A549 (cell line): ENCODE measurements at regions not wholly inside any gene's neighbourhood (a gene's known extent, or its start where the extent isn't known, plus 50 kb on each side); places are given as distances from the start of the nearest gene placed in this dataset.

Experiments used
- ATAC-seq, 2 experiments: fragments of 200-7000 bp in 1 of 2; fragments of >200 bp in 1 of 2; cut with Nextera tagmentation in 1 of 2; cut with Tn5 transposase in 1 of 2; 3 replicates each; pipeline versions ENCODE4 v1.8.0 to v1.9.1; 2018 to 2020; ENCODE audit warnings: mild to moderate bottlenecking in 1 of 2, moderate library complexity in 1 of 2
- CTCF ChIA-PET: fragments of 300-600 bp; sonication (Branson Sonifier 250); formaldehyde crosslinking; extraction: SDS; loops from one replicate; lab custom pipeline; 2021; ENCODE audit warnings: antibody characterized with exemption, inconsistent platforms; lab: Yijun Ruan, JAX
- POLR2A ChIA-PET: fragments of 350-600 bp; formaldehyde crosslinking; extraction: SDS; loops from one replicate; lab custom pipeline; 2021; ENCODE audit warnings: antibody characterized with exemption, inconsistent platforms; lab: Yijun Ruan, JAX
- DNase-seq, 2 experiments: peaks; one replicate each; pipeline versions ENCODE4 v3.0.0 to v3.0.0-alpha.2; 2011 to 2016; ENCODE audit warnings: low read depth in 1 of 2, low spot score in 1 of 2
- FAIRE-seq: peaks from 2 replicates; lab custom pipeline; 2011; peaks lifted over from hg19 to GRCh38; lab: Jason Lieb, UNC
- H3K27ac ChIP-seq, 2 experiments: fragments of >200 bp; sonication (Bioruptor Twin); formaldehyde crosslinking; 3 replicates each; pipeline ENCODE4 v1.5.1; 2016 to 2017
- H3K4me1 ChIP-seq: fragments of >200 bp; sonication (Bioruptor Twin); formaldehyde crosslinking; 3 replicates; pipeline ENCODE4 v1.6.1; 2016
- H3K4me2 ChIP-seq: fragments of >200 bp; sonication (Bioruptor Twin); formaldehyde crosslinking; 3 replicates; pipeline ENCODE4 v1.6.1; 2016
- H3K4me3 ChIP-seq: fragments of >200 bp; sonication (Bioruptor Twin); formaldehyde crosslinking; 3 replicates; pipeline ENCODE4 v1.5.1; 2016
- H3K9me3 ChIP-seq: fragments of >200 bp; sonication (Bioruptor Twin); formaldehyde crosslinking; 3 replicates; pipeline ENCODE4 v1.6.1; 2016
- BHLHE40 ChIP-seq: IDR thresholded peaks from 2 replicates; pipeline ENCODE4 v1.6.1; 2012; ENCODE audit warnings: low read depth, low read length, inconsistent platforms
- CBX8 ChIP-seq: fragments of 200-600 bp; sonication (generic); IDR thresholded peaks from 2 replicates; pipeline ENCODE4 v1.6.1; 2016
- CHD4 ChIP-seq: fragments of 200-600 bp; sonication (generic); IDR thresholded peaks from 2 replicates; pipeline ENCODE4 v1.6.1; 2016; ENCODE audit warnings: antibody characterized with exemption, mild to moderate bottlenecking, borderline replicate concordance
- EHMT2 ChIP-seq: fragments of 200-600 bp; sonication (generic); IDR thresholded peaks from 2 replicates; pipeline ENCODE4 v1.6.1; 2016; ENCODE audit warnings: antibody characterized with exemption, low read depth, mild to moderate bottlenecking, moderate library complexity
- HDAC2 ChIP-seq: fragments of 200-600 bp; sonication (generic); IDR thresholded peaks from 2 replicates; pipeline ENCODE4 v1.6.1; 2016
- HEYL ChIP-seq: fragments of 250-450 bp; sonication (Bioruptor Pico); IDR thresholded peaks from 2 replicates; pipeline ENCODE4 v1.8.0; 2021; ENCODE audit warnings: mild to moderate bottlenecking, moderate library complexity
- KDM1A ChIP-seq: fragments of 200-600 bp; sonication (generic); IDR thresholded peaks from 2 replicates; pipeline ENCODE4 v1.6.1; 2016; ENCODE audit warnings: low read depth, mild to moderate bottlenecking
- MAFK ChIP-seq: fragments of 450-650 bp; IDR thresholded peaks from 2 replicates; pipeline ENCODE4 v1.6.1; 2014; ENCODE audit not compliant: partially characterized antibody
- NFE2L2 ChIP-seq: fragments of 150-350 bp; conservative IDR thresholded peaks from 2 replicates; pipeline ENCODE4 v1.6.1; 2014; ENCODE audit warnings: low read length
- PHF8 ChIP-seq: fragments of 200-600 bp; sonication (generic); IDR thresholded peaks from 2 replicates; pipeline ENCODE4 v1.6.1; 2016; ENCODE audit warnings: low read depth, mild to moderate bottlenecking, antibody characterized with exemption, moderate library complexity, borderline replicate concordance
- POLR2AphosphoS2 ChIP-seq: conservative IDR thresholded peaks from 2 replicates; pipeline ENCODE4 v1.6.1; 2012; ENCODE audit warnings: low read length, improper control_type of control experiment, inconsistent platforms
- RARB ChIP-seq: fragments of 250-450 bp; sonication (Bioruptor Pico); IDR thresholded peaks from 2 replicates; pipeline ENCODE4 v1.8.0; 2021; ENCODE audit warnings: mild to moderate bottlenecking, moderate library complexity
- RCOR1 ChIP-seq: fragments of 150-350 bp; IDR thresholded peaks from 2 replicates; pipeline ENCODE4 v1.6.1; 2014; ENCODE audit warnings: antibody characterized with exemption, low read length, low read depth
- RFX5 ChIP-seq: fragments of 450-650 bp; IDR thresholded peaks from 2 replicates; pipeline ENCODE4 v1.7.1; 2014; ENCODE audit warnings: antibody characterized with exemption, mild to moderate bottlenecking, moderate library complexity
- SMC3 ChIP-seq: fragments of >200 bp; sonication (Bioruptor Twin); formaldehyde crosslinking; IDR thresholded peaks from 3 replicates; pipeline ENCODE4 v1.6.1; 2018; ENCODE audit warnings: inconsistent platforms
- TFCP2L1 ChIP-seq: fragments of 250-450 bp; sonication (Bioruptor Pico); IDR thresholded peaks from 2 replicates; pipeline ENCODE4 v1.5.0; 2021; ENCODE audit warnings: mild to moderate bottlenecking
- ZC3H11A ChIP-seq: fragments of 450-650 bp; IDR thresholded peaks from 2 replicates; pipeline ENCODE4 v1.6.1; 2014; ENCODE audit warnings: antibody characterized with exemption, mild to moderate bottlenecking
- ZNF302 ChIP-seq: fragments of 250-450 bp; sonication (Bioruptor Pico); IDR thresholded peaks from 2 replicates; pipeline ENCODE4 v1.9.0; 2021; ENCODE audit warnings: inconsistent platforms, mild to moderate bottlenecking, moderate library complexity
- ZSCAN20 ChIP-seq: fragments of 250-450 bp; sonication (Bioruptor Pico); IDR thresholded peaks from 2 replicates; pipeline ENCODE4 v1.8.0; 2022; ENCODE audit warnings: mild to moderate bottlenecking, moderate library complexity
- WGBS: methylation state at CpG from one replicate; pipeline ENCODE4 v1.1.6; 2017; ENCODE audit errors: missing lambda C conversion rate; 5-methylcytosine and 5-hydroxymethylcytosine counted together
- TF ChIP-seq, protein P1 (sequence below): fragments of 150-350 bp; IDR thresholded peaks from 2 replicates; pipeline ENCODE4 v1.6.1; 2014; ENCODE audit warnings: low read depth, mild to moderate bottlenecking, low read length
- TF ChIP-seq, protein P2 (sequence below): fragments of 250-450 bp; sonication (Bioruptor Pico); IDR thresholded peaks from 2 replicates; pipeline ENCODE4 v1.5.0; 2021; ENCODE audit warnings: mild to moderate bottlenecking, moderate library complexity, borderline replicate concordance
- TF ChIP-seq, protein P3 (sequence below): fragments of 450-650 bp; IDR thresholded peaks from 2 replicates; pipeline ENCODE4 v1.6.1; 2014; ENCODE audit warnings: antibody characterized with exemption

DNA sequence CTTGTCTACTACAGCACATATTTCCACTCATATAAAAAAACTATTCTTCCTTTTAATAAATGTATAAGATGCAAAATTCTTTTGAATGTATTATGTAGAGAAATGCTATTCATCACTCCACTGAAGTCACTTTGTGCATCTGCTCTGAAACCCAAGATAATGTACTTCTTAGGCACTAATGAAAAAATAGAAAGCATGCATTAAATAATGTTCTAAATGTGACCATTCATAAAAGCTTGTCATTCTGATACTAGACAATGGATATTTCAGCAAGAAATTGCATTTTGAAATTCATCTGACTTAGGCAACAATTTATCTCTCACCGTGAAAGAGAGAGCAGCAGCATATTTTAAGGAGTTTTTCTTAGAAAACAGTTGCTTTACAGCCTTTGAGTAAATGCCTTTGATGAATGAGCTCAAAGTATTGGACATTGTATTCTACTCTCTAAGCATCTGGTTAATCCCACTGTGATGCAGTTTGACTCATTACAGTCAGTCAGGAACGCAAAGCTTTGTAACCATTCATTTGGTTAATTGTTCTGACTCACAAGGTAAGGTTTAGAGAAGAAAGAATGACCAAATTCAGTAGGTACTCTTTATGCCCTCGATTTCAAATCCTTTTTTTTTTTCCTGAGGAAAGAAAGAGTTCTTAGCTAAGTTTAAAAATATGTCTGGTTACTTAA is 2233.8 kb upstream of the C9orf72 start:
- Histone ChIP-seq H3K4me1 (no peaks in the 10 kb centered on the region), H3K4me2 (no peak overlapping the region), H3K9me3 (peaks cover 2% of the 10 kb centered on the region; the same call in 1 of the 3 replicates), H3K27ac (no peak overlapping the region), H3K4me3 (no peak overlapping the region)
- FAIRE-seq (no peak), ATAC-seq (no peak), DNase-seq (no peak)
- POLR2A ChIA-PET, result no interaction called here
- CTCF ChIA-PET, result interaction anchor here (1.0 kb wide), 1 partner anchor 13 kb away, joined by 3 read pairs; no protein-coding TSS in a partner anchor
- WGBS, result 2% methylated on average over 3 of the region's 3 CpGs
- no peak for TF ChIP-seq POLR2AphosphoS2

DNA sequence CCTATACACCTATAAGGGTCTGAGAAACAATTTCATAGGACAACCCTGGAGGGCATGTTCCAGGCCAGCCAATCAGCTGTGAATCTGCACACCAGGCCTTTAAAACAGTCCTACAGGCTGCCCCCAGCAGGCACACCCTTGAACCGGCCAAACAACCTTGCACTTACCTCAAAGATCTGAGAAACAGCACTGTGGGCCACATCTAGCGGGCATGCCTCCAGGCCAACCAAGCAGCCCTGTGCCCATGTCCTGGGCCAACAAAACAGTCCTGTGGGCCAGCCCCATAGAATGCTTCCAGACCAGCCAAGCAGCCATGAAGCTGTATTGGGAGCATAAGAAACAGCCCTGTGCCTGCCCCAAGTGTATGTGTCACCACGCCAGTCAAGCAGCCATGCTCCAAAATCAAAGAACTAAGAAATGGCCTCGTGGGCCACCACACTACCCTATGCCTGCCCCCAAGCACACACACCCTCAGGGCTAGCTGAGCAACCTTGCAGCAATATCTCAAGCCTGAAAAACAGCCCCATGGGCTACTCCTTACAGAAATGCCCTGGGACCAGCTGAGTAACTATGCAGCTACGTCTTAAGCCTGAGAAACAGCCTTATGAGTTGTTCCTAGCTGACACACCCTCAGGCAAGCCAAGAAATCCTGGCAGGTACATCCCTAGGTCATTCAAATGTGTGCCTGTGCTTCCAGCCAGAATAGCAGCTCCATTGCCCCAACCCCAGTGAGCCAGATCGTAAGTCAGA is 2243.8 kb upstream of the C9orf72 start:
- ATAC-seq (no peak), FAIRE-seq (no peak)
- 3% methylated on average over 5 of the region's 6 CpGs for WGBS

DNA sequence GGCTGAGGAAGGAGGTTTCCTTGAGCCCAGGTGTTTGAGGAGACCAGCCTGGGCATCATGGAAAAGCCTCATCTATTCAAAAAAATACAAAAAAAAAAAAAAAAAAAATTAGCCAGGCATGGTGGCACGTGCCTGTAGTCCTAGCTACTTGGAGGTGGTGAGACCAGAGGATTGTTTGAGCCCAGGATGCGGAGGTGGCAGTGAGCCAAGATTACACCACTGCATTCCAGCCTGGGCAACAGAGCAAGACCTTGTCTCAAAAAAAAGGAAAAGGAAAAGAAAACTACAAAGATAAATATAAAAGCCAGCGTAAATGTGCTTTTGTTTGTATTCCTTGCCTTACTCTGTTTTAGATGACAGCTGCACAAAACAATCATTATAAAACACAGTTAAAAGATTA is 2249.2 kb upstream of the C9orf72 start:
- no peaks in the 10 kb centered on the region for H3K4me1 ChIP-seq
- ChIA-PET CTCF (no interaction called here), POLR2A (no interaction called here)
- H3K4me2 ChIP-seq, result no peak overlapping the region
- no peak overlapping the region for H3K27ac ChIP-seq
- DNase-seq (no peak), FAIRE-seq (no peak), ATAC-seq (no peak)
- no peak overlapping the region for H3K4me3 ChIP-seq
- H3K9me3 ChIP-seq, result 0 out of 3 replicates have a peak, but pooled peaks cover 3% of the 10 kb centered on the region
- TF ChIP-seq MAFK, result no peak
- no peak for TF ChIP-seq ZNF302 (CRISPR knock-in tag)
- TF ChIP-seq KDM1A, result no peak
- no peak for TF ChIP-seq NFE2L2
- no peak for TF ChIP-seq PHF8
- no peak for TF ChIP-seq ZSCAN20 (CRISPR knock-in tag)
- 13% methylated on average over 3 of the region's 3 CpGs for WGBS

More for the DNA sequence above, 2243.8 kb upstream of the C9orf72 start:
- POLR2A ChIA-PET, result no interaction called here
- Histone ChIP-seq H3K9me3 (0 out of 3 replicates have a peak, but pooled peaks cover 3% of the 10 kb centered on the region), H3K4me3 (no peak overlapping the region), H3K4me1 (no peaks in the 10 kb centered on the region), H3K4me2 (no peak overlapping the region), H3K27ac (no peak overlapping the region)
- CTCF ChIA-PET, result no interaction called here
- no peak for DNase-seq
- TF ChIP-seq HDAC2 (no peak), EHMT2 (no peak), CHD4 (no peak), KDM1A (no peak), BHLHE40 (no peak), SMC3 (no peak), RCOR1 (no peak), ZC3H11A (no peak), PHF8 (no peak), TFCP2L1 (CRISPR knock-in tag) (no peak), HEYL (no peak), RFX5 (no peak), CBX8 (no peak), RARB (no peak)
- TF ChIP-seq, protein P1, sequence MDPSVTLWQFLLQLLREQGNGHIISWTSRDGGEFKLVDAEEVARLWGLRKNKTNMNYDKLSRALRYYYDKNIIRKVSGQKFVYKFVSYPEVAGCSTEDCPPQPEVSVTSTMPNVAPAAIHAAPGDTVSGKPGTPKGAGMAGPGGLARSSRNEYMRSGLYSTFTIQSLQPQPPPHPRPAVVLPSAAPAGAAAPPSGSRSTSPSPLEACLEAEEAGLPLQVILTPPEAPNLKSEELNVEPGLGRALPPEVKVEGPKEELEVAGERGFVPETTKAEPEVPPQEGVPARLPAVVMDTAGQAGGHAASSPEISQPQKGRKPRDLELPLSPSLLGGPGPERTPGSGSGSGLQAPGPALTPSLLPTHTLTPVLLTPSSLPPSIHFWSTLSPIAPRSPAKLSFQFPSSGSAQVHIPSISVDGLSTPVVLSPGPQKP, result no peak
- TF ChIP-seq, protein P2, sequence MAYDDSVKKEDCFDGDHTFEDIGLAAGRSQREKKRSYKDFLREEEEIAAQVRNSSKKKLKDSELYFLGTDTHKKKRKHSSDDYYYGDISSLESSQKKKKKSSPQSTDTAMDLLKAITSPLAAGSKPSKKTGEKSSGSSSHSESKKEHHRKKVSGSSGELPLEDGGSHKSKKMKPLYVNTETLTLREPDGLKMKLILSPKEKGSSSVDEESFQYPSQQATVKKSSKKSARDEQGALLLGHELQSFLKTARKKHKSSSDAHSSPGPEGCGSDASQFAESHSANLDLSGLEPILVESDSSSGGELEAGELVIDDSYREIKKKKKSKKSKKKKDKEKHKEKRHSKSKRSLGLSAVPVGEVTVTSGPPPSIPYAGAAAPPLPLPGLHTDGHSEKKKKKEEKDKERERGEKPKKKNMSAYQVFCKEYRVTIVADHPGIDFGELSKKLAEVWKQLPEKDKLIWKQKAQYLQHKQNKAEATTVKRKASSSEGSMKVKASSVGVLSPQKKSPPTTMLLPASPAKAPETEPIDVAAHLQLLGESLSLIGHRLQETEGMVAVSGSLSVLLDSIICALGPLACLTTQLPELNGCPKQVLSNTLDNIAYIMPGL (CRISPR knock-in tag), result no peak
- TF ChIP-seq, protein P3, sequence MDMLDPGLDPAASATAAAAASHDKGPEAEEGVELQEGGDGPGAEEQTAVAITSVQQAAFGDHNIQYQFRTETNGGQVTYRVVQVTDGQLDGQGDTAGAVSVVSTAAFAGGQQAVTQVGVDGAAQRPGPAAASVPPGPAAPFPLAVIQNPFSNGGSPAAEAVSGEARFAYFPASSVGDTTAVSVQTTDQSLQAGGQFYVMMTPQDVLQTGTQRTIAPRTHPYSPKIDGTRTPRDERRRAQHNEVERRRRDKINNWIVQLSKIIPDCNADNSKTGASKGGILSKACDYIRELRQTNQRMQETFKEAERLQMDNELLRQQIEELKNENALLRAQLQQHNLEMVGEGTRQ, result no peak
